ENCODE measurements at regions not wholly inside any gene's neighbourhood (a gene's known extent, or its start where the extent isn't known, plus 50 kb on each side); places are given as distances from the start of the nearest gene placed in this dataset.

- TF ChIP-seq POLR2AphosphoS5 (IDR thresholded peaks at IDR 0.05) (no peak), POLR2A (IDR thresholded peaks at IDR 0.05) (no peak)
These were observed 120.1 kb upstream of the NABP1 start for GRCh38 chr2:191557841-191558240.

Measured in prostate gland (tissue), 1 donor.